Fibroblast of lung (primary cell): ENCODE measurements at regions not wholly inside any gene's neighbourhood (a gene's known extent, or its start where the extent isn't known, plus 50 kb on each side); places are given as distances from the start of the nearest gene placed in this dataset.

ENCODE experiments used
- DNase-seq, 2 donors: peaks; one replicate each; pipeline versions ENCODE4 v3.0.0 to v3.0.0-alpha.2; 2010; ENCODE audit warnings: low read depth in 2 of 2
- H2AFZ ChIP-seq: 2 replicates; pipeline ENCODE4 v1.5.1; 2012; ENCODE audit warnings: low read length, control low read depth, inconsistent platforms
- H3K27ac ChIP-seq: 2 replicates; pipeline ENCODE4 v1.5.1; 2011; ENCODE audit warnings: low read length, control low read depth; ENCODE audit not compliant: insufficient read depth
- H3K27me3 ChIP-seq: 2 replicates; pipeline ENCODE4 v1.5.1; 2011; ENCODE audit warnings: mild to moderate bottlenecking, low read length; ENCODE audit not compliant: control insufficient read depth, insufficient read depth
- H3K36me3 ChIP-seq: 2 replicates; pipeline ENCODE4 v1.5.1; 2011; ENCODE audit warnings: low read length; ENCODE audit not compliant: control insufficient read depth, insufficient read depth
- H3K4me1 ChIP-seq: 2 replicates; pipeline ENCODE4 v1.5.1; 2011; ENCODE audit warnings: low read length; ENCODE audit not compliant: control insufficient read depth, insufficient read depth; ENCODE audit errors: extremely low read depth
- H3K4me2 ChIP-seq: 2 replicates; pipeline ENCODE4 v1.5.1; 2011; ENCODE audit warnings: low read length, control low read depth; ENCODE audit not compliant: insufficient read depth; ENCODE audit errors: extremely low read depth
- H3K4me3 ChIP-seq, 4 experiments: fragments of 200-600 bp in 1 of 4; sonication (generic) in 1 of 4; replicated peaks in 1 of 4; 2 replicates each; pipeline ENCODE4 v1.5.1; 2011 to 2016; ENCODE audit warnings: low read length in 4 of 4, low read depth in 3 of 4, mild to moderate bottlenecking in 3 of 4, control low read depth in 2 of 4, inconsistent platforms in 1 of 4, mixed read lengths in 1 of 4; ENCODE audit not compliant: insufficient read depth in 1 of 4; ENCODE audit errors: control extremely low read depth in 1 of 4
- H3K79me2 ChIP-seq: 2 replicates; pipeline ENCODE4 v1.5.1; 2012; ENCODE audit warnings: mild to moderate bottlenecking, low read length, inconsistent platforms; ENCODE audit not compliant: control insufficient read depth, insufficient read depth
- H3K9ac ChIP-seq: 2 replicates; pipeline ENCODE4 v1.5.1; 2011; ENCODE audit warnings: mild to moderate bottlenecking, low read length, control low read depth; ENCODE audit not compliant: insufficient read depth
- H3K9me3 ChIP-seq: 2 replicates; pipeline ENCODE4 v1.5.1; 2012; ENCODE audit warnings: low read depth, low read length; ENCODE audit not compliant: control insufficient read depth, insufficient read depth
- H4K20me1 ChIP-seq: 2 replicates; pipeline ENCODE4 v1.5.1; 2011; ENCODE audit warnings: low read length; ENCODE audit not compliant: control insufficient read depth, insufficient read depth; ENCODE audit errors: extremely low read depth
- EZH2 ChIP-seq: IDR thresholded peaks from 2 replicates; pipeline ENCODE4 v1.5.1; 2012; ENCODE audit warnings: low read length, control low read depth, mild to moderate bottlenecking; ENCODE audit errors: missing control alignments
- TF ChIP-seq, protein P1 (sequence below), 2 donors: IDR thresholded peaks in 1 of 2; conservative IDR thresholded peaks in 1 of 2; 1 replicate in 1 of 2; 2 replicates in 1 of 2; pipeline ENCODE4 v1.5.1; 2011 to 2012; ENCODE audit warnings: low read length in 2 of 2, control low read depth in 1 of 2, inconsistent platforms in 1 of 2, low read depth in 1 of 2, mild to moderate bottlenecking in 1 of 2

DNA sequence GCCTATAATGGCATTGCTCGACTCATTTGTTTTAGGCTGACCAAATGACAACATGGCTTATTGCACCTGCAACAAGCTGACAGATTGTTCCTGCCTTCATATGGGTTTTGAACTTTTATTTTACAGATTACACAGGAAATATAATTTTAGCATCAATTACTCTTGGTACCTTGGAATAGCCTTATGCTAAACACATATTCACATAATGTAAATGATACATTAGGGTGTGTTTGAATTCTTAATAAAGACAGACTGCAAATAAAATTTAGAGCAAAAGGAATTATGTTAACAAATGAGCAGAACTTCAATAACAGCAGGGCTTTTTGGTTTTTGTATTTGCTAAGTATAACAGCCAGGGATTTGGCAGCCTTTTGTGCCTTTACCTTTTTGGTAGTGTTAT lies 51.9 kb upstream of the TMC3 start:
- Histone ChIP-seq H3K36me3 (no peaks in the 10 kb centered on the region), H3K27me3 (no peaks in the 10 kb centered on the region), H3K4me1 (no peaks in the 10 kb centered on the region), H3K27ac (no peak overlapping the region), H3K9ac (no peak overlapping the region), H3K79me2 (no peaks in the 10 kb centered on the region), H4K20me1 (no peaks in the 10 kb centered on the region), H3K4me3 (no peak overlapping the region), H2AFZ (no peak overlapping the region), H3K9me3 (no peaks in the 10 kb centered on the region), H3K4me2 (no peak overlapping the region)
- DNase-seq: no peak
- no peak for TF ChIP-seq EZH2
- TF ChIP-seq, protein P1, sequence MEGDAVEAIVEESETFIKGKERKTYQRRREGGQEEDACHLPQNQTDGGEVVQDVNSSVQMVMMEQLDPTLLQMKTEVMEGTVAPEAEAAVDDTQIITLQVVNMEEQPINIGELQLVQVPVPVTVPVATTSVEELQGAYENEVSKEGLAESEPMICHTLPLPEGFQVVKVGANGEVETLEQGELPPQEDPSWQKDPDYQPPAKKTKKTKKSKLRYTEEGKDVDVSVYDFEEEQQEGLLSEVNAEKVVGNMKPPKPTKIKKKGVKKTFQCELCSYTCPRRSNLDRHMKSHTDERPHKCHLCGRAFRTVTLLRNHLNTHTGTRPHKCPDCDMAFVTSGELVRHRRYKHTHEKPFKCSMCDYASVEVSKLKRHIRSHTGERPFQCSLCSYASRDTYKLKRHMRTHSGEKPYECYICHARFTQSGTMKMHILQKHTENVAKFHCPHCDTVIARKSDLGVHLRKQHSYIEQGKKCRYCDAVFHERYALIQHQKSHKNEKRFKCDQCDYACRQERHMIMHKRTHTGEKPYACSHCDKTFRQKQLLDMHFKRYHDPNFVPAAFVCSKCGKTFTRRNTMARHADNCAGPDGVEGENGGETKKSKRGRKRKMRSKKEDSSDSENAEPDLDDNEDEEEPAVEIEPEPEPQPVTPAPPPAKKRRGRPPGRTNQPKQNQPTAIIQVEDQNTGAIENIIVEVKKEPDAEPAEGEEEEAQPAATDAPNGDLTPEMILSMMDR (conservative IDR thresholded peaks at IDR 0.05 in 1 of 2, IDR thresholded peaks at IDR 0.05 in 1 of 2; ENCODE audit: low read depth in 1 of 2, low read length in 2 of 2): no peak
